KMS-11 (cell line): ENCODE measurements at regions not wholly inside any gene's neighbourhood (a gene's known extent, or its start where the extent isn't known, plus 50 kb on each side); places are given as distances from the start of the nearest gene placed in this dataset.

Source experiments
- H2AFZ ChIP-seq: fragments of 200-600 bp; sonication (generic); 2 replicates; pipeline ENCODE4 v1.6.1; 2016; ENCODE audit warnings: antibody characterized with exemption, mixed run types, low read depth
- H3K27ac ChIP-seq: fragments of 200-600 bp; sonication (generic); 2 replicates; pipeline ENCODE4 v1.6.1; 2016; ENCODE audit warnings: mild to moderate bottlenecking, mixed run types
- H3K27me3 ChIP-seq: fragments of 200-600 bp; sonication (generic); 2 replicates; pipeline ENCODE4 v1.6.1; 2017; ENCODE audit warnings: mild to moderate bottlenecking, low read depth, mixed run types, moderate library complexity; ENCODE audit not compliant: insufficient read depth
- H3K36me3 ChIP-seq: fragments of 200-600 bp; sonication (generic); 2 replicates; pipeline ENCODE4 v1.6.1; 2017; ENCODE audit warnings: mild to moderate bottlenecking, mixed run types; ENCODE audit not compliant: insufficient read depth
- H3K4me1 ChIP-seq: fragments of 200-600 bp; sonication (generic); 2 replicates; pipeline ENCODE4 v1.6.1; 2016; ENCODE audit warnings: mild to moderate bottlenecking, low read depth, mixed run types; ENCODE audit not compliant: poor library complexity, severe bottlenecking
- H3K4me2 ChIP-seq: fragments of 200-600 bp; sonication (generic); 2 replicates; pipeline ENCODE4 v1.7.0; 2016; ENCODE audit warnings: mild to moderate bottlenecking, mixed run types
- H3K4me3 ChIP-seq: fragments of 200-600 bp; sonication (generic); IDR thresholded peaks from 2 replicates; pipeline ENCODE4 v1.6.1; 2017; ENCODE audit warnings: low read depth, low read length, mixed read lengths; ENCODE audit not compliant: insufficient read depth
- H3K79me2 ChIP-seq: fragments of 200-600 bp; sonication (generic); 2 replicates; pipeline ENCODE4 v1.6.1; 2016; ENCODE audit warnings: low read depth, mixed run types; ENCODE audit not compliant: insufficient read depth
- H3K9ac ChIP-seq: fragments of 200-600 bp; sonication (generic); 2 replicates; pipeline ENCODE4 v1.6.1; 2016; ENCODE audit warnings: mild to moderate bottlenecking, mixed run types
- H4K20me1 ChIP-seq: fragments of 200-600 bp; sonication (generic); 2 replicates; pipeline ENCODE4 v1.6.1; 2016; ENCODE audit warnings: mild to moderate bottlenecking, mixed run types; ENCODE audit not compliant: insufficient read depth
- CTCF ChIP-seq: fragments of 200-600 bp; sonication (generic); conservative IDR thresholded peaks from 2 replicates; pipeline ENCODE4 v1.6.1; 2017; ENCODE audit warnings: low read depth, mild to moderate bottlenecking, antibody characterized with exemption, low read length, moderate library complexity, mixed read lengths

DNA sequence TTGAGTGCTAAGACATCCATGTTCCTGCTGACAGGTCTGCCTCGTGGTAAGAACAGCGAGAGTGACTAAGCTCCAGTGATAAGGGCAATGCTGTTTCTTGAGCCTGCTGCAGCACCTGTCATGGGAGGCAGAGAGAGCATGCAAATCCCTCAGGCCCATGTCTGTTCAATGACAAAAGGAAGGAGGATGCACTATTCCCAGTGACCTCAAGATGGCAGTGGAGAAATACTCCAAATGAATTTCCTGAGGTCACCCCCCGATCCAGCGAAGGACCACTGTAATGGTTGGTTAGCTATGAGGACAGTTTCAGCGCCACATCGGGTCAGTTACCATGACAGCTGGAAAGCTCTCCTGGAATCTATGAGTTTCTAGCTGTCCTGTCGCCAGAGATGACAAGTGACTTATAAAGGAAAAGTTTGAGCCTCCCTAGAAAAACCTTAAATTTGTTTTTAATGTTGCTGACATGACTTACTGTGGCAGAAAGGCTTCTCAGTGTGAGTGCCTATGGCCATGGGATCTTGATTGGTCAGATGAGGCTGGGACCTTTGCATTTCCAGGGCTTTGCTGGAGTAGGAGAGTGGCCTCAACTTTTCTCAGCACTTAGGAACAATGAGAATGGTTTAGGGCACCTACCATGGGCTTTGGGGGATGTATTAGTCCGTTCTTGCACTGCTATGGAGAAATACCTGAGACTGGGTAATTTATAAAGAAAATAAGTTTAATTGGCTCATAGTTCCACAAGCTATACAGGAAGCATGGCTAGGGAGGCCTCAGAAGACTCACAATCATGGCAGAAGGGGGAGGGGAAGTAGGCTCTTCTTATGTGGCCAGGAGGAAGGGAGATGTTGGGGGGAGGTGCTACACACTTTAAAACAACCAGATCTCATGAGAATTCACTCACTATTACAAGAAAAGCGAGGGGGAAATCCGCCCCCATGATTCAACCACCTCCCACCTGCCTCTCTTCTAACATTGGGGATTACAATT, 88.0 kb upstream of the TMEM260 start:
- Histone ChIP-seq H3K79me2 (no peaks in the 10 kb centered on the region), H2AFZ (peak overlapping the region; percentile 29; the same call in 1 of the 2 replicates), H3K4me1 (peaks cover 6% of the 10 kb centered on the region), H3K9ac (no peak overlapping the region), H3K4me3 (no peak overlapping the region), H3K36me3 (no peaks in the 10 kb centered on the region), H3K27ac (no peak overlapping the region), H3K27me3 (no peaks in the 10 kb centered on the region), H4K20me1 (no peaks in the 10 kb centered on the region), H3K4me2 (peak overlapping the region; percentile 3)
- peak; percentile 70 for TF ChIP-seq CTCF

GRCh38 chr14:56494167-56494566, 85.4 kb upstream of the TMEM260 start:
- Histone ChIP-seq H3K79me2 (no peaks in the 10 kb centered on the region), H3K9ac (no peak overlapping the region), H3K4me3 (no peak overlapping the region), H3K4me1 (peaks cover 6% of the 10 kb centered on the region), H4K20me1 (no peaks in the 10 kb centered on the region), H3K27ac (no peak overlapping the region), H3K36me3 (no peaks in the 10 kb centered on the region), H3K4me2 (no peak overlapping the region), H2AFZ (no peak overlapping the region), H3K27me3 (no peaks in the 10 kb centered on the region)
- no peak for TF ChIP-seq CTCF

GRCh38 chr14:56498112-56498511, 81.5 kb upstream of the TMEM260 start:
- H3K9ac ChIP-seq = no peak overlapping the region
- H3K4me3 ChIP-seq = no peak overlapping the region
- no peaks in the 10 kb centered on the region for H3K4me1 ChIP-seq
- H3K79me2 ChIP-seq = no peaks in the 10 kb centered on the region
- H3K27me3 ChIP-seq = no peaks in the 10 kb centered on the region
- no peaks in the 10 kb centered on the region for H3K36me3 ChIP-seq
- no peak for TF ChIP-seq CTCF
- H2AFZ ChIP-seq = no peak overlapping the region
- H3K4me2 ChIP-seq = no peak overlapping the region
- no peak overlapping the region for H3K27ac ChIP-seq
- no peaks in the 10 kb centered on the region for H4K20me1 ChIP-seq

DNA sequence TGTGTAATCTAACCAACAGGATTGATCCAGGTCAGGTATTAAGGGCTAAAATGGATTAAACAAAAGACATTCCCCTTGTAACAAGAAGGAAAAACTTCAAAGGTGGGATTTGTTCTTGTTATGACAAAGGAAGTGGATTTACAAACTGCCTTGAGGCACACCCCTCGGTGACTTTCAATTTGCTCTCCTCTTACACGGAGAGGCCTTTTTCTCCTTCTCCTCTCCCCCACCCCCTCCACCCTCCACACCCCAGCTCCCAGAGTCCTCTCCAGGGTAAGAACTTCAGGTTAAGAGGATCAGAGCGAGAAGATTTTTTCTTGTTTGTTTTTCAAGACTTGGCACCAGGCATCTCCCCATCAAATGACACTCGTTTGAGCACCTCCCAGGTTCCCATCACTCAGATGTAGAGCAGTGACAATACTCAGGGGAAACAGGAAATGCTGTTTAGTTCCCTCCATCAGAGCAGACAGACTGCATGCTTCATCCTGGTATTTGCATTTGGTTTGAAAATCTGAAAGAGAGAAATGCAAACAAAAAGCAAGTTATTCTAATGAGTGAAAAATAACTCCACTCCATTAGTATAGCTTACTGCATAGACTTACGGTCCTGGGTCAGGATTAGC, 77.6 kb upstream of the TMEM260 start:
- no peak overlapping the region for H2AFZ ChIP-seq
- no peak overlapping the region for H3K4me2 ChIP-seq
- H3K27me3 ChIP-seq = no peaks in the 10 kb centered on the region
- H3K9ac ChIP-seq = no peak overlapping the region
- no peaks in the 10 kb centered on the region for H4K20me1 ChIP-seq
- H3K4me1 ChIP-seq = no peaks in the 10 kb centered on the region
- no peaks in the 10 kb centered on the region for H3K79me2 ChIP-seq
- H3K36me3 ChIP-seq = no peaks in the 10 kb centered on the region
- no peak overlapping the region for H3K27ac ChIP-seq
- TF ChIP-seq CTCF = no peak
- no peak overlapping the region for H3K4me3 ChIP-seq
